Loucy (cell line): ENCODE measurements at regions not wholly inside any gene's neighbourhood (a gene's known extent, or its start where the extent isn't known, plus 50 kb on each side); places are given as distances from the start of the nearest gene placed in this dataset.

ENCODE experiments used
- CTCF ChIP-seq: fragments of 200-600 bp; sonication (generic); conservative IDR thresholded peaks from 2 replicates; pipeline ENCODE4 v1.5.1; 2014; ENCODE audit warnings: mild to moderate bottlenecking, antibody characterized with exemption, low read length
- EZH2phosphoT487 ChIP-seq: fragments of 200-600 bp; IDR thresholded peaks from 2 replicates; pipeline ENCODE4 v1.6.1; 2018; ENCODE audit warnings: antibody characterized with exemption, mild to moderate bottlenecking, moderate library complexity, borderline replicate concordance

DNA sequence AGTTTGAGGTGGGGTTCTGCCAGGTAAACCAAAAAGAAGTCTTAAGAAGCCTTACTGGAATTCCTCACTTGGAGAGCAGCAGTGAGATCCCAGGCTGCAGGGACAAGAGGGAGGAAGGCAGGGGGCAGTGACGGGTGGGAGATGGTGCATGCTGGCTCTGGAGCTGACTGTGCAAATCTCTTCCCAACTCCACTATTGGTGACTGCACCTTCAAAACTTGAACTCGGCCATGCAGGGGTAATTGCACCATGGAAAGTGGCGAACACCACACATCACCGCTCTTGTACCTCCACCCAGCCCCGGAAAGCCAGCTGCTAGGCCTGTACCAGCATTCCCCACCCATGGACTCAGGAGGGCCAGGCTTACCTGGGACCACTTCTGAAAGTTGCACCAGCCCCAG is 51.4 kb upstream of the CDR2 start:
- no peak for TF ChIP-seq CTCF
- no peak for TF ChIP-seq EZH2phosphoT487
